Prostate gland (tissue), 2 donors: ENCODE measurements at regions not wholly inside any gene's neighbourhood (a gene's known extent, or its start where the extent isn't known, plus 50 kb on each side); places are given as distances from the start of the nearest gene placed in this dataset.
"Not testable (repeated sequence)": the region's sequence is repeated elsewhere in the genome, so short reads cannot be mapped to it uniquely, and the experiment has no call there.

Experiments
- DNase-seq: peaks from one replicate; pipeline ENCODE4 v3.0.0-alpha.2; 2019; ENCODE audit warnings: low spot score
- H3K27ac ChIP-seq, 2 donors: fragments of 200-600 bp; sonication (generic); 2 replicates each; pipeline ENCODE4 v1.5.1; 2017 to 2019
- H3K27me3 ChIP-seq: fragments of 200-600 bp; sonication (generic); replicated peaks from 2 replicates; pipeline ENCODE4 v1.5.1; 2019; ENCODE audit not compliant: insufficient read depth
- H3K36me3 ChIP-seq, 2 donors: fragments of 200-600 bp; sonication (generic); 1 replicate in 1 of 2; 2 replicates in 1 of 2; pipeline versions ENCODE4 v1.5.1 to v1.8.1; 2017 to 2019
- H3K4me1 ChIP-seq: fragments of 200-600 bp; sonication (generic); replicated peaks from 2 replicates; pipeline ENCODE4 v1.5.1; 2019
- H3K4me3 ChIP-seq, 2 donors: fragments of 200-600 bp; sonication (generic); 2 replicates each; pipeline ENCODE4 v1.5.1; 2017 to 2019
- H3K9me3 ChIP-seq: fragments of 200-600 bp; sonication (generic); 2 replicates; pipeline ENCODE4 v1.5.1; 2017
- CTCF ChIP-seq, 4 experiments: fragments of 200-600 bp in 2 of 4; fragments of 450-650 bp in 2 of 4; sonication (generic) in 2 of 4; IDR thresholded peaks; 1 replicate in 3 of 4; 2 replicates in 1 of 4; pipeline ENCODE4 v1.5.1; 2016 to 2019; ENCODE audit warnings: antibody characterized with exemption in 4 of 4, mild to moderate bottlenecking in 2 of 4, moderate library complexity in 2 of 4
- POLR2A ChIP-seq: fragments of 450-650 bp; IDR thresholded peaks from one replicate; pipeline ENCODE4 v1.6.1; 2016; ENCODE audit warnings: antibody characterized with exemption, mild to moderate bottlenecking
- POLR2AphosphoS5 ChIP-seq: sonication (generic); formaldehyde crosslinking; IDR thresholded peaks from one replicate; pipeline ENCODE4 v1.6.1; 2017; ENCODE audit warnings: antibody characterized with exemption
- WGBS: methylation state at CpG from one replicate; pipeline ENCODE4 v1.1.5; 2018; 5-methylcytosine and 5-hydroxymethylcytosine counted together
- intact Hi-C: fragments of 100-400 bp; cut with DNase I; formaldehyde crosslinking; loops from one replicate; pipeline ENCODE4 v1.14.2; 2022

- Histone ChIP-seq H3K27ac (no peak overlapping the region), H3K4me1 (no peaks in the 10 kb centered on the region), H3K36me3 (no peaks in the 10 kb centered on the region), H3K4me3 (no peak overlapping the region), H3K9me3 (no peaks in the 10 kb centered on the region), H3K27me3 (no peaks in the 10 kb centered on the region)
- WGBS = 94% methylated on average over 1 of the region's 1 CpG
- intact Hi-C loops = no loop called here
- TF ChIP-seq POLR2A = no peak
- TF ChIP-seq POLR2AphosphoS5 = no peak
- TF ChIP-seq CTCF (IDR thresholded peaks at IDR 0.05) = no peak
- DNase-seq = no peak
Observed at GRCh38 chr4:37749398-37749988, 63.3 kb upstream of the RELL1 start.

GRCh38 chr4:37748485-37748884 lies 62.3 kb upstream of the RELL1 start:
- 83% methylated on average over 2 of the region's 2 CpGs for WGBS
- TF ChIP-seq POLR2AphosphoS5 = no peak
- no peak for TF ChIP-seq POLR2A
- TF ChIP-seq CTCF (IDR thresholded peaks at IDR 0.05) = no peak
- intact Hi-C loops = no loop called here
- no peaks in the 10 kb centered on the region for H3K9me3 ChIP-seq
- no peaks in the 10 kb centered on the region for H3K4me1 ChIP-seq
- H3K36me3 ChIP-seq = no peaks in the 10 kb centered on the region
- H3K27me3 ChIP-seq = no peaks in the 10 kb centered on the region
- no peak for DNase-seq
- H3K27ac ChIP-seq = no peak overlapping the region
- H3K4me3 ChIP-seq = no peak overlapping the region

- no peaks in the 10 kb centered on the region for H3K4me1 ChIP-seq
- H3K36me3 ChIP-seq = no peaks in the 10 kb centered on the region
- no peak for DNase-seq
- intact Hi-C loops = no loop called here
- 66% methylated on average over 6 of the region's 6 CpGs for WGBS
- TF ChIP-seq CTCF (IDR thresholded peaks at IDR 0.05) = no peak
- no peak for TF ChIP-seq POLR2A
- TF ChIP-seq POLR2AphosphoS5 = no peak
- H3K9me3 ChIP-seq = no peaks in the 10 kb centered on the region
- H3K27me3 ChIP-seq = no peaks in the 10 kb centered on the region
- no peak overlapping the region for H3K4me3 ChIP-seq
- no peak overlapping the region for H3K27ac ChIP-seq
Observed at GRCh38 chr4:37747772-37748330, 61.7 kb upstream of the RELL1 start.

GRCh38 chr4:37746852-37747251 lies 60.7 kb upstream of the RELL1 start:
- 77% methylated on average over 5 of the region's 5 CpGs for WGBS

GRCh38 chr4:37745946-37746345 lies 59.8 kb upstream of the RELL1 start:
- DNase-seq = no peak
- Histone ChIP-seq H3K4me1 (no peaks in the 10 kb centered on the region), H3K4me3 (no peak overlapping the region), H3K9me3 (no peaks in the 10 kb centered on the region), H3K27ac (no peak overlapping the region), H3K27me3 (no peaks in the 10 kb centered on the region), H3K36me3 (no peaks in the 10 kb centered on the region)
- intact Hi-C loops = no loop called here
- TF ChIP-seq CTCF (IDR thresholded peaks at IDR 0.05) (no peak), POLR2A (no peak), POLR2AphosphoS5 (no peak)

More at GRCh38 chr4:37746852-37747251, 60.7 kb upstream of the RELL1 start:
- H3K27me3 ChIP-seq, H3K4me1 ChIP-seq, H3K9me3 ChIP-seq, H3K36me3 ChIP-seq, H3K27ac ChIP-seq, intact Hi-C loops, H3K4me3 ChIP-seq, DNase-seq: not testable (repeated sequence)
